Neural cell (in vitro differentiated cells): ENCODE measurements at regions not wholly inside any gene's neighbourhood (a gene's known extent, or its start where the extent isn't known, plus 50 kb on each side); places are given as distances from the start of the nearest gene placed in this dataset.
A peak's percentile ranks its signal among the peaks of the same experiment; 100 is the strongest.

Experiments used
- EP300 ChIP-seq: fragments of 450-650 bp; conservative IDR thresholded peaks from 2 replicates; pipeline ENCODE4 v1.6.1; 2014; ENCODE audit warnings: antibody characterized with exemption, mild to moderate bottlenecking, moderate library complexity; ENCODE audit not compliant: poor library complexity, severe bottlenecking
- EZH2 ChIP-seq: fragments of 200-600, 300-800 bp; shearing (Covaris generic), sonication (generic); IDR thresholded peaks from 2 replicates; pipeline ENCODE4 v1.6.1; 2014; ENCODE audit warnings: antibody characterized with exemption, low read length, borderline replicate concordance, mild to moderate bottlenecking; ENCODE audit not compliant: insufficient read depth, poor library complexity, severe bottlenecking
- MXI1 ChIP-seq: fragments of 450-650 bp; conservative IDR thresholded peaks from 2 replicates; pipeline ENCODE4 v1.6.1; 2014; ENCODE audit warnings: antibody characterized with exemption, mild to moderate bottlenecking; ENCODE audit not compliant: poor library complexity, severe bottlenecking
- POLR2AphosphoS5 ChIP-seq: IDR thresholded peaks from 2 replicates; pipeline ENCODE4 v1.6.1; 2012
- RAD21 ChIP-seq: fragments of 450-650 bp; conservative IDR thresholded peaks from 2 replicates; pipeline ENCODE4 v1.6.1; 2014; ENCODE audit warnings: antibody characterized with exemption, mild to moderate bottlenecking, moderate library complexity
- REST ChIP-seq: IDR thresholded peaks from 2 replicates; pipeline ENCODE4 v1.6.1; 2012; ENCODE audit warnings: borderline replicate concordance
- TAF1 ChIP-seq: IDR thresholded peaks from 2 replicates; pipeline ENCODE4 v1.6.1; 2012; ENCODE audit warnings: low read depth
- TF ChIP-seq, protein P1 (sequence below): fragments of 450-650 bp; IDR thresholded peaks from 2 replicates; pipeline ENCODE4 v1.5.1; 2014; ENCODE audit warnings: antibody characterized with exemption, mild to moderate bottlenecking, moderate library complexity; ENCODE audit not compliant: poor library complexity, severe bottlenecking

- TF ChIP-seq, protein P1, sequence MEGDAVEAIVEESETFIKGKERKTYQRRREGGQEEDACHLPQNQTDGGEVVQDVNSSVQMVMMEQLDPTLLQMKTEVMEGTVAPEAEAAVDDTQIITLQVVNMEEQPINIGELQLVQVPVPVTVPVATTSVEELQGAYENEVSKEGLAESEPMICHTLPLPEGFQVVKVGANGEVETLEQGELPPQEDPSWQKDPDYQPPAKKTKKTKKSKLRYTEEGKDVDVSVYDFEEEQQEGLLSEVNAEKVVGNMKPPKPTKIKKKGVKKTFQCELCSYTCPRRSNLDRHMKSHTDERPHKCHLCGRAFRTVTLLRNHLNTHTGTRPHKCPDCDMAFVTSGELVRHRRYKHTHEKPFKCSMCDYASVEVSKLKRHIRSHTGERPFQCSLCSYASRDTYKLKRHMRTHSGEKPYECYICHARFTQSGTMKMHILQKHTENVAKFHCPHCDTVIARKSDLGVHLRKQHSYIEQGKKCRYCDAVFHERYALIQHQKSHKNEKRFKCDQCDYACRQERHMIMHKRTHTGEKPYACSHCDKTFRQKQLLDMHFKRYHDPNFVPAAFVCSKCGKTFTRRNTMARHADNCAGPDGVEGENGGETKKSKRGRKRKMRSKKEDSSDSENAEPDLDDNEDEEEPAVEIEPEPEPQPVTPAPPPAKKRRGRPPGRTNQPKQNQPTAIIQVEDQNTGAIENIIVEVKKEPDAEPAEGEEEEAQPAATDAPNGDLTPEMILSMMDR, result no peak
- TF ChIP-seq RAD21 (no peak), POLR2AphosphoS5 (peak; percentile 80), REST (no peak), EZH2 (no peak), EP300 (no peak), MXI1 (no peak), TAF1 (peak; percentile 42)
Measured at GRCh38 chrX:153245288-153245731, 66.2 kb downstream of the MAGEA1 start.
